ENCODE measurements at regions not wholly inside any gene's neighbourhood (a gene's known extent, or its start where the extent isn't known, plus 50 kb on each side); places are given as distances from the start of the nearest gene placed in this dataset.

DNA sequence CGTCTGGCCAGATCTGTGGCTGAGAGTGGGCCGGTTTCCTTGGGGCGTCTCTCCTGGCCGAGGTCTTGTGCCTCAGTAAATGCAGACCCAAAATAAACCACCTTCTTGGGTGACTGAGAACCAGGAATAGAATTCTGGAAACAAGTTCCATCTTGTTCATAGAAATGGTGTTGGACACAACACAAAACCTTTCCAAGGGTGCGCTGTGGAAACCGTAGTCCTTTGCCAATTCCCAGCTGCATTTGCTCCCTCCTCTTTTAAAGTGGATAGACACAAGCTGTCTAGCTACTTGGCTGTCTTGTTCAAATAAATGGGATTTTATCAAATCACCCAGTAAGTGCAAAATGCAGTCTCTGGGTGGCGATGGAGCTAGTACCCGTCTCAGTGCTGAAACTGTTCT, 300.2 kb downstream of the SHANK2 start:
- no peak overlapping the region for H3K4me3 ChIP-seq
- no peaks in the 10 kb centered on the region for H3K9me3 ChIP-seq
- H3K27ac ChIP-seq = no peak overlapping the region
- DNase-seq (ENCODE audit: low spot score) = no peak
- TF ChIP-seq, protein P1, sequence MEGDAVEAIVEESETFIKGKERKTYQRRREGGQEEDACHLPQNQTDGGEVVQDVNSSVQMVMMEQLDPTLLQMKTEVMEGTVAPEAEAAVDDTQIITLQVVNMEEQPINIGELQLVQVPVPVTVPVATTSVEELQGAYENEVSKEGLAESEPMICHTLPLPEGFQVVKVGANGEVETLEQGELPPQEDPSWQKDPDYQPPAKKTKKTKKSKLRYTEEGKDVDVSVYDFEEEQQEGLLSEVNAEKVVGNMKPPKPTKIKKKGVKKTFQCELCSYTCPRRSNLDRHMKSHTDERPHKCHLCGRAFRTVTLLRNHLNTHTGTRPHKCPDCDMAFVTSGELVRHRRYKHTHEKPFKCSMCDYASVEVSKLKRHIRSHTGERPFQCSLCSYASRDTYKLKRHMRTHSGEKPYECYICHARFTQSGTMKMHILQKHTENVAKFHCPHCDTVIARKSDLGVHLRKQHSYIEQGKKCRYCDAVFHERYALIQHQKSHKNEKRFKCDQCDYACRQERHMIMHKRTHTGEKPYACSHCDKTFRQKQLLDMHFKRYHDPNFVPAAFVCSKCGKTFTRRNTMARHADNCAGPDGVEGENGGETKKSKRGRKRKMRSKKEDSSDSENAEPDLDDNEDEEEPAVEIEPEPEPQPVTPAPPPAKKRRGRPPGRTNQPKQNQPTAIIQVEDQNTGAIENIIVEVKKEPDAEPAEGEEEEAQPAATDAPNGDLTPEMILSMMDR (IDR thresholded peaks at IDR 0.05) = no peak
- no peaks in the 10 kb centered on the region for H3K27me3 ChIP-seq
- no peaks in the 10 kb centered on the region for H3K4me1 ChIP-seq
- H3K36me3 ChIP-seq = no peaks in the 10 kb centered on the region

GRCh38 chr11:70953720-70954119, 298.7 kb downstream of the SHANK2 start:
- Histone ChIP-seq H3K27ac (no peak overlapping the region), H3K4me3 (no peak overlapping the region), H3K27me3 (no peaks in the 10 kb centered on the region), H3K4me1 (no peaks in the 10 kb centered on the region), H3K9me3 (no peaks in the 10 kb centered on the region), H3K36me3 (no peaks in the 10 kb centered on the region)
- DNase-seq (ENCODE audit: low spot score) = no peak
- TF ChIP-seq, protein P1 (IDR thresholded peaks at IDR 0.05) = no peak

DNA sequence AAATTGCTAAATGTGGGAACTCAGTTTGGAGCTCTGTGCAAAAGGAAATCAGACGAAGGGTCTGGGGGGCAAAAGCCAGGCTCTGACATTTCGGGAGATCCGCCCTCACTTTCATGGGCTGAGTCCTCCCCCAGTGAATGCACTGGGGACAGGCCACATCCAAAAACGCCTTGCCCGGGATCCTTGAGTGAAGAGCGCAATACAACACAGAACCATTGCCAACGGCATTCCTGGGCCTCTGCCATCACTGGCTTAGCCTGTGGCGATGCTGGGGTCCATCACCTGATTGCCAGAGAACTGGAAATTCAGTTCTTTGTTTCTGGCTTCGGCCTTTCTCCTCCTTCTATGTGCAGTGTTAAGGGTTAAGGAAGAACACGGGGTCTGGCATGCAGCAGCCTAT, 297.9 kb downstream of the SHANK2 start:
- no peaks in the 10 kb centered on the region for H3K9me3 ChIP-seq
- DNase-seq (ENCODE audit: low spot score) = no peak

More for the DNA sequence above, 297.9 kb downstream of the SHANK2 start:
- Histone ChIP-seq H3K36me3 (no peaks in the 10 kb centered on the region), H3K27me3 (no peaks in the 10 kb centered on the region), H3K27ac (no peak overlapping the region), H3K4me3 (no peak overlapping the region), H3K4me1 (no peaks in the 10 kb centered on the region)
- TF ChIP-seq, protein P1 (IDR thresholded peaks at IDR 0.05) = no peak

Small RNAs in the stretch of these regions (microRNA-seq; reads per million reads assigned to microRNA genes)
- gene MIR3664 (ENCODE audit: borderline number of aligned reads in 2 of 2, borderline replicate concordance in 1 of 2) = 0 reads per million in 2 donors

Measured in right atrium auricular region (tissue), 2 donors.